ENCODE measurements at regions not wholly inside any gene's neighbourhood (a gene's known extent, or its start where the extent isn't known, plus 50 kb on each side); places are given as distances from the start of the nearest gene placed in this dataset.

DNA sequence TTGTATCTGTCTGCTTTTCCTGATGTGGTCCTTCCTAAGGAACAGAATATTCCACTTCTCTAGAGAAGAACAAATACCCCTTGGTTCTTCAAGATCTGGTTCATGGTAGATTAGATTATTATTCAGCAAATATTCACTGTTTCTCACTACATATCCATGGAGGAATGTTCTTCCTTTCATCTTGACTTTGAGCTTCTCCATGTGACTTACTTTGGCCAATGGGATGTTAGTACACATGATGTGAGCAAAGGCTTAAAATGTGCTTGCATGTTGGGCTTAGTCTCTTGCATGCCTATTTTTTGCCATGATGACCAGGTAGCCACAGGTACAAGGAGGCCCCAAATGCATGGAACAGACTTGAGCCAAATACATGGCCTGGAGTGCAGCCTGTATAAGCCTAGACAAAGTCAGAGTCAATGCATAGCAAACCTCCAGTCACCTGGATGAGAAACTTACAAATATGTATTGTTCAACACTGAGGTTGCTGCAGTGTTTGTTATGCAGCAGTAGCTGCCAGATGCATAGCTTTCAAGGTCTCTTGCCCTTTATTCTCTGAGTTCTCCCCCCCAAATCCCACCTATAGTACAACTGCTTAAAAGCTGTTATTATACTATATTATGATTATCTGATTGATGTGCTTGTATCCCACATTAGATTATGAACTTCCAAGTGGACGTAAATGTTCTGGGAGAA is 50.0 kb upstream of the CHD6 start:
- no peaks in the 10 kb centered on the region for H3K4me1 ChIP-seq
- H3K27ac ChIP-seq, result no peak overlapping the region
- no peak for DNase-seq
- H3K4me3 ChIP-seq, result no peak overlapping the region
- intact Hi-C loops (cut with DNase I; ENCODE audit: low total_unique reads) (no loop called here), in situ Hi-C loops (cut with MboI; ENCODE audit: low pct_ligation_motif_present in 1 of 4, low pct_unique_long_range_greater_than_20kb in 1 of 4, low sequenced_read_pairs in 3 of 4) (no loop called here)
- no peaks in the 10 kb centered on the region for H3K27me3 ChIP-seq
- H3K9me3 ChIP-seq, result no peaks in the 10 kb centered on the region
- WGBS, 2 donors (ENCODE audit: low coverage in 1 of 2), result 78 to 80% methylated on average over 1 of the region's 1 CpG
- no peak for TF ChIP-seq CTCF (IDR thresholded peaks at IDR 0.05)
- no peak for TF ChIP-seq POLR2A (IDR thresholded peaks at IDR 0.05)
- no peak for TF ChIP-seq POLR2AphosphoS5 (IDR thresholded peaks at IDR 0.05)
- no peak for TF ChIP-seq EP300 (IDR thresholded peaks at IDR 0.05; ENCODE audit: low read depth)
- no peaks in the 10 kb centered on the region for H3K36me3 ChIP-seq

Small RNA genes lying in the stretch of these regions (small RNA-seq; reads per million reads assigned to genes)
- gene RF00568, result 0 reads per million in 4 donors
- gene RNU6-1018P, result 0 reads per million in 4 donors
